ENCODE measurements at regions not wholly inside any gene's neighbourhood (a gene's known extent, or its start where the extent isn't known, plus 50 kb on each side); places are given as distances from the start of the nearest gene placed in this dataset.

DNA sequence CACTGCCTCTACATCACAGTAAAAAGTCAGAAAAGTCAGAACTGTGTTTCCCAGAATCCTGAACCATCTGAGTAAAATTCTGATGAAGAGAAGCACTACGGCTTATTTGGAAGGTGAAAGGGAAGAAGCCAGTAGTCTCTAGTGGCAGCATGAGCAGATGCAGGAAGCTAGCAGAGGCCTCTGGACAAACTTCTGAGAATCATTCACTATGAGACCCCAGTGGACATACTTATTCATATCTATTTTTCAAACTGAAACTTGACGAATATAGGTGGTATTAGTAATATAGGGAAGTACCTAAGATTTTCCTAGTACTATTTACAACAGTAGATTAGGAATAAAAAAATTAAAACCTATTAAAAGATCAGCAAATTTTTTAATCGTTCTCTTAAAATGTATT is 272.8 kb upstream of the TTC14 start (continued):
- TF ChIP-seq, protein P1, sequence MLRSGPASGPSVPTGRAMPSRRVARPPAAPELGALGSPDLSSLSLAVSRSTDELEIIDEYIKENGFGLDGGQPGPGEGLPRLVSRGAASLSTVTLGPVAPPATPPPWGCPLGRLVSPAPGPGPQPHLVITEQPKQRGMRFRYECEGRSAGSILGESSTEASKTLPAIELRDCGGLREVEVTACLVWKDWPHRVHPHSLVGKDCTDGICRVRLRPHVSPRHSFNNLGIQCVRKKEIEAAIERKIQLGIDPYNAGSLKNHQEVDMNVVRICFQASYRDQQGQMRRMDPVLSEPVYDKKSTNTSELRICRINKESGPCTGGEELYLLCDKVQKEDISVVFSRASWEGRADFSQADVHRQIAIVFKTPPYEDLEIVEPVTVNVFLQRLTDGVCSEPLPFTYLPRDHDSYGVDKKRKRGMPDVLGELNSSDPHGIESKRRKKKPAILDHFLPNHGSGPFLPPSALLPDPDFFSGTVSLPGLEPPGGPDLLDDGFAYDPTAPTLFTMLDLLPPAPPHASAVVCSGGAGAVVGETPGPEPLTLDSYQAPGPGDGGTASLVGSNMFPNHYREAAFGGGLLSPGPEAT (IDR thresholded peaks at IDR 0.05; ENCODE audit: low read depth) = peak; percentile 55; the same call in 1 of the 2 replicates
- TF ChIP-seq EP300 (IDR thresholded peaks at IDR 0.05; ENCODE audit: borderline replicate concordance in 1 of 2, control insufficient read depth in 1 of 2, low read depth in 2 of 2, low read length in 2 of 2) (peak in 1 of 2 experiments; percentile 21; a peak in 1 of 4 replicates), RUNX3 (IDR thresholded peaks at IDR 0.05; ENCODE audit: low read length) (peak; percentile 23; the same call in 1 of the 2 replicates), SMC3 (IDR thresholded peaks at IDR 0.05; ENCODE audit: borderline replicate concordance, low read length) (0 out of 2 replicates have a peak, but pooled peaks have one; percentile 29)

DNA sequence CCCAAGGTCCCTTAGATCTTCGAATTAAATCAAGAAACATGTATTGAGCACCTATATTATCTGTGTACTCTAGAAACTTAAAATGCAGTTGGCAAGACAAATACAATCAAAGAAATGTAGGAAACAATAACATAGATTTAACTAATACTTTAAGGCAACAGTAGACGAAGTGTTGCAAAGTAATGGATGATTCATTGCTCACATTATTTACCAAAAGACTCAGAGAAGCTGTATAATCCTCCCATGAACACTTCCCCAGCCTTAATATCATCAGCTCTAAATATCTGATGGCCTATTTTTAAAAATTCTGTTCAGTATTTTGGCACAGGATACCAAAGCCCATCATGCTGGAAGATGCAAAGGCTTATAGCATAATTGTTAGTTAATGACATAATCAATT is 272.1 kb upstream of the TTC14 start:
- Histone ChIP-seq H3K9ac (ENCODE audit: control insufficient read depth, insufficient read depth, low read length) (no peak overlapping the region), H3K4me3 (no peak overlapping the region), H3K4me1 (ENCODE audit: control insufficient read depth, insufficient read depth, low read length) (peaks cover 32% of the 10 kb centered on the region), H3K4me2 (ENCODE audit: control insufficient read depth, insufficient read depth) (peak overlapping the region; percentile 54; the same call in 1 of the 2 replicates), H4K20me1 (ENCODE audit: control insufficient read depth, insufficient read depth) (no peaks in the 10 kb centered on the region), H3K9me3 (replicated peaks; ENCODE audit: control insufficient read depth, insufficient read depth, low read length) (no peaks in the 10 kb centered on the region; the same call in 1 of the 3 replicates), H3K27ac (ENCODE audit: control insufficient read depth, insufficient read depth) (peak overlapping the region; percentile 56; the same call in 1 of the 2 replicates), H3K36me3 (ENCODE audit: control insufficient read depth in 2 of 2, insufficient read depth in 2 of 2, low read length in 1 of 2) (no peaks in the 10 kb centered on the region), H3K27me3 (replicated peaks in 1 of 2; ENCODE audit: control insufficient read depth in 2 of 2, insufficient read depth in 2 of 2, low read length in 1 of 2) (no peaks in the 10 kb centered on the region), H3K79me2 (ENCODE audit: control insufficient read depth, insufficient read depth, low read length) (no peaks in the 10 kb centered on the region), H2AFZ (ENCODE audit: control insufficient read depth, low read depth, low read length) (peak overlapping the region; percentile 37; the same call in 1 of the 2 replicates)
- ChIA-PET SMC1A (ENCODE audit: uncharacterized antibody, unreplicated experiment) (interaction anchor here (0.7 to 3.0 kb wide), 16 partner anchors 11 to 518 kb away, joined by 3 to 14 read pairs (median 4); no protein-coding TSS in a partner anchor), RAD21 (ENCODE audit: unreplicated experiment) (interaction anchor here (0.6 to 2.5 kb wide), 14 partner anchors 9 to 448 kb away, joined by 3 to 18 read pairs (median 4); no protein-coding TSS in a partner anchor), CTCF (interaction anchor here (0.8 to 2.0 kb wide), 4 partner anchors 9 to 518 kb away, joined by 3 to 6 read pairs (median 4); no protein-coding TSS in a partner anchor), POLR2A (interaction anchor here (0.6 to 1.0 kb wide), 4 partner anchors 8 to 51 kb away, joined by 3 read pairs; no protein-coding TSS in a partner anchor)
- in situ Hi-C loops (cut with MboI) (no loop called here), intact Hi-C loops (cut with micrococcal nuclease; ENCODE audit: unreplicated experiment) (loop anchor here (2.0 kb wide), 3 partner anchors 51 to 519 kb away; no protein-coding TSS in a partner anchor)
- ATAC-seq (peak; percentile 4; the same call in 1 of the 3 replicates), FAIRE-seq (no peak), DNase-seq (ENCODE audit: low read depth, low spot score) (no peak)
- BruUV-seq (replicated peaks) = no TSS peak
- WGBS (ENCODE audit: insufficient coverage, insufficient replicate concordance, low lambda C conversion rate, missing lambda C conversion rate) = 92% methylated on average over 2 of the region's 2 CpGs
- peak in 1 of 2 experiments; percentile 4; a peak in 1 of 4 replicates for TF ChIP-seq ETV6 (conservative IDR thresholded peaks at IDR 0.05 in 1 of 2, IDR thresholded peaks at IDR 0.05 in 1 of 2; ENCODE audit: borderline replicate concordance in 1 of 2, low read depth in 1 of 2)
- TF ChIP-seq CEBPB (IDR thresholded peaks at IDR 0.05; ENCODE audit: borderline replicate concordance in 1 of 2, low read depth in 2 of 2, low read length in 2 of 2) = no peak

All from GM12878 (cell line).